ENCODE measurements at regions not wholly inside any gene's neighbourhood (a gene's known extent, or its start where the extent isn't known, plus 50 kb on each side); places are given as distances from the start of the nearest gene placed in this dataset.

GRCh38 chr21:43274022-43274945, 105.5 kb downstream of the CRYAA start:
- TF ChIP-seq SIN3A (IDR thresholded peaks at IDR 0.05; ENCODE audit: low read depth) (no peak), REST (IDR thresholded peaks at IDR 0.05; ENCODE audit: low read depth) (no peak), POLR2AphosphoS5 (IDR thresholded peaks at IDR 0.05; ENCODE audit: low read depth, low read length) (no peak), POLR2A (IDR thresholded peaks at IDR 0.05; ENCODE audit: borderline replicate concordance, extremely low read depth, insufficient read depth, insufficient read length) (no peak), CTCF (IDR thresholded peaks at IDR 0.05 in 2 of 3, conservative IDR thresholded peaks at IDR 0.05 in 1 of 3; ENCODE audit: borderline replicate concordance in 1 of 3, insufficient read depth in 1 of 3, low read depth in 2 of 3, low read length in 2 of 3) (no peak), EGR1 (IDR thresholded peaks at IDR 0.05; ENCODE audit: low read depth) (no peak), FOSL1 (IDR thresholded peaks at IDR 0.05; ENCODE audit: low read depth) (no peak), RAD21 (IDR thresholded peaks at IDR 0.05; ENCODE audit: low read depth) (no peak), YY1 (IDR thresholded peaks at IDR 0.05; ENCODE audit: extremely low read depth, insufficient replicate concordance, low read depth, low read length) (no peak), MAX (IDR thresholded peaks at IDR 0.05) (no peak), EZH2phosphoT487 (IDR thresholded peaks at IDR 0.05; ENCODE audit: borderline replicate concordance) (no peak)

Measured in HCT116 (cell line).